Neural crest cell (in vitro differentiated cells): ENCODE measurements at regions not wholly inside any gene's neighbourhood (a gene's known extent, or its start where the extent isn't known, plus 50 kb on each side); places are given as distances from the start of the nearest gene placed in this dataset.
A peak's percentile ranks its signal among the peaks of the same experiment; 100 is the strongest.

Source experiments
- DNase-seq: peaks from one replicate; pipeline ENCODE4 v3.0.0; 2021; ENCODE audit warnings: low read depth, mixed read lengths, low spot score
- H3K27ac Mint-ChIP-seq: one replicate; pipeline ENCODE4 v1.8.0; 2021; ENCODE audit warnings: mild to moderate bottlenecking, mixed read lengths; ENCODE audit not compliant: unreplicated experiment
- H3K27me3 Mint-ChIP-seq: 2 replicates; pipeline ENCODE4 v1.8.0; 2021; ENCODE audit warnings: low read depth, mild to moderate bottlenecking, mixed read lengths
- H3K36me3 Mint-ChIP-seq: 2 replicates; pipeline ENCODE4 v1.8.0; 2021; ENCODE audit warnings: low read depth, mild to moderate bottlenecking, mixed read lengths
- H3K4me1 Mint-ChIP-seq: 2 replicates; pipeline ENCODE4 v1.8.0; 2021; ENCODE audit warnings: mixed read lengths
- H3K4me3 Mint-ChIP-seq: one replicate; pipeline ENCODE4 v1.8.0; 2021; ENCODE audit warnings: mild to moderate bottlenecking, mixed read lengths
- H3K9me3 Mint-ChIP-seq: 2 replicates; pipeline ENCODE4 v1.8.0; 2021; ENCODE audit warnings: mixed read lengths
- TF ChIP-seq, protein P1 (sequence below): fragments of 200-600 bp; sonication (generic); conservative IDR thresholded peaks from 2 replicates; pipeline ENCODE4 v1.5.0; 2021; ENCODE audit warnings: antibody characterized with exemption, mild to moderate bottlenecking

DNA sequence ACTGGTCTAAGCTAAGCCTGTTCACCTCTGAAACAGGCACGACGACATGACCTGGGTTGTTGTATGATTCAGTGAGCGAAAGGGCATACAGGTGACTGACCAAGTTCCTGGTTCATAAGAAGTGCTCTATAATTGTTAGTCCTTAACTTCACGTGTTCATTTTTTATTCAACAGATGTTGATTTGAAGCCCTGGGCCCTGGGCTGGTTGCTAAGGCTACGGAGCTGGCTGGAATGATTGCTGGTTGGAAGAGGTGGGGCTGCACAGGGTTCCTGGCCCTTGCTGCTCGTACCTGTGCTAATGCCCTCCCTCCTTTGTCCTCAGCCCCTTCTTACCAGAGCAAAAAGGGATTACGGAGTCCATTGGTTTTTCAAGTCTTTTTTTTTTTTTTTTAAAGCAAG, 111.3 kb upstream of the CSF3R start:
- Mint-ChIP-seq H3K36me3 (no peaks in the 10 kb centered on the region), H3K27me3 (peaks cover 26% of the 10 kb centered on the region), H3K9me3 (no peaks in the 10 kb centered on the region), H3K4me3 (no peak overlapping the region), H3K4me1 (peaks cover 23% of the 10 kb centered on the region), H3K27ac (no peak overlapping the region)
- DNase-seq = no peak
- TF ChIP-seq, protein P1, sequence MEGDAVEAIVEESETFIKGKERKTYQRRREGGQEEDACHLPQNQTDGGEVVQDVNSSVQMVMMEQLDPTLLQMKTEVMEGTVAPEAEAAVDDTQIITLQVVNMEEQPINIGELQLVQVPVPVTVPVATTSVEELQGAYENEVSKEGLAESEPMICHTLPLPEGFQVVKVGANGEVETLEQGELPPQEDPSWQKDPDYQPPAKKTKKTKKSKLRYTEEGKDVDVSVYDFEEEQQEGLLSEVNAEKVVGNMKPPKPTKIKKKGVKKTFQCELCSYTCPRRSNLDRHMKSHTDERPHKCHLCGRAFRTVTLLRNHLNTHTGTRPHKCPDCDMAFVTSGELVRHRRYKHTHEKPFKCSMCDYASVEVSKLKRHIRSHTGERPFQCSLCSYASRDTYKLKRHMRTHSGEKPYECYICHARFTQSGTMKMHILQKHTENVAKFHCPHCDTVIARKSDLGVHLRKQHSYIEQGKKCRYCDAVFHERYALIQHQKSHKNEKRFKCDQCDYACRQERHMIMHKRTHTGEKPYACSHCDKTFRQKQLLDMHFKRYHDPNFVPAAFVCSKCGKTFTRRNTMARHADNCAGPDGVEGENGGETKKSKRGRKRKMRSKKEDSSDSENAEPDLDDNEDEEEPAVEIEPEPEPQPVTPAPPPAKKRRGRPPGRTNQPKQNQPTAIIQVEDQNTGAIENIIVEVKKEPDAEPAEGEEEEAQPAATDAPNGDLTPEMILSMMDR = no peak

DNA sequence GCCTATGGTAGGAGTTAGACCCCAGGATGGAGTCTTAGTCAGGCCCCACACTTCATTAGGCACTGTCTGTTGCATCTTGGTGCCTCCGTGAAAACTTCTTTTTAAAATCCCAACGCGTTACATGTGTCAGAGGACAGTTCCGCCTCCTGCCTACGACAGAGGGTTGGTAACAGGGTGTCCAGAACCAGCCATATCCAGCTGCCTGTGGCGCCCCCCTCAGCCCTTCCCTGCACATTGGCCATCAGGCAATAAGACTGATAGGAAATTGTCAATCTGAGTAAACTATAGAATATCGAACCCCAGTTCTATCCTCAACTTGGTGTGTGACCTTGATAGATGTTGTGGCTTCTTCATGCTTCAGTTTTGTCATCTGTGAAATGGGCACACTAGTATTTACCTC, 108.6 kb upstream of the CSF3R start:
- Mint-ChIP-seq H3K27ac (peak overlapping the region; percentile 57), H3K4me3 (no peak overlapping the region), H3K36me3 (no peaks in the 10 kb centered on the region), H3K4me1 (peaks cover 38% of the 10 kb centered on the region), H3K9me3 (no peaks in the 10 kb centered on the region), H3K27me3 (peaks cover 10% of the 10 kb centered on the region)
- DNase-seq = no peak
- TF ChIP-seq, protein P1 = no peak

DNA sequence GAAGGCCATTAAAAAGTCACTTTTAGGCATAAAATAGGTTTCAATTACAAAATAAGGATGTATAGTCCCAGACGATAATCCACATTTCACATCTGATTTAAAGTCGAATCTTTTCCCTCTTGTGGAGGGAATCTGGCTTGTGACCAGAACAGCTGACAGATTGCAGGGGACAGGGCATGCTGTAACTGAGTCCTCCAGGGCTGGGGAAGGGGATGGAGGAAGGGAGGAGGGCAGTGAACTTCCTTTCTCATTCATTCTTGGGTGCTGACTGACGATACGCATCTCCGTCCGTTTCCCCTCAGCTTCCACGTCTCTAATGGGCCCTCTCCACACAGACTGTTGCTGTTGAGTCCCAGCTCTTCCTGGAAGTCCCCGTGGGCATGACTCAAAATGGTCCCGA, 108.1 kb upstream of the CSF3R start:
- no peaks in the 10 kb centered on the region for H3K36me3 Mint-ChIP-seq
- H3K27ac Mint-ChIP-seq = no peak overlapping the region
- H3K27me3 Mint-ChIP-seq = peaks cover 11% of the 10 kb centered on the region
- TF ChIP-seq, protein P1 = no peak
- no peaks in the 10 kb centered on the region for H3K9me3 Mint-ChIP-seq
- H3K4me1 Mint-ChIP-seq = peaks cover 43% of the 10 kb centered on the region
- no peak overlapping the region for H3K4me3 Mint-ChIP-seq
- DNase-seq = no peak

DNA sequence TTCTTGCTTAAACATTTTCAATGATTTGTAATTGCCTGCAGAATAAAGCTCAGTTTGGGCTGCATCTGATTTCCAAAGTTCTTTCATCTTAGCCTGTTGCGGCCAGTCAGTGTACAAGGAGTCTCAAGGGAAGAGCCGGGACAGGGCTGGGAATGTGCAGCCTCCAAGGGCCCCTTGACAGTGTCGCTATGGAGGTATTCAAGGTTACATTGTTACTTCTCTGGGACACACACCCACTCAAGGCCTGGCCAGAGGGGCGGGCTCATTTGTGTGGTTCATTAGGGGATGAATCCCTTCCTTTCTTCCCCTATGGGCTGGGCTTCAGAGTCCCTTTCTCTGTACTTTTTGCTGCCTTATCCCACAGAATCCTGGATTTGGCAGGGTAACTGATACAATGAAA, 107.6 kb upstream of the CSF3R start:
- TF ChIP-seq, protein P1 = no peak
- H3K4me1 Mint-ChIP-seq = peaks cover 48% of the 10 kb centered on the region
- no peaks in the 10 kb centered on the region for H3K9me3 Mint-ChIP-seq
- no peak for DNase-seq
- no peaks in the 10 kb centered on the region for H3K36me3 Mint-ChIP-seq
- H3K27ac Mint-ChIP-seq = no peak overlapping the region
- no peak overlapping the region for H3K4me3 Mint-ChIP-seq
- H3K27me3 Mint-ChIP-seq = peaks cover 8% of the 10 kb centered on the region

DNA sequence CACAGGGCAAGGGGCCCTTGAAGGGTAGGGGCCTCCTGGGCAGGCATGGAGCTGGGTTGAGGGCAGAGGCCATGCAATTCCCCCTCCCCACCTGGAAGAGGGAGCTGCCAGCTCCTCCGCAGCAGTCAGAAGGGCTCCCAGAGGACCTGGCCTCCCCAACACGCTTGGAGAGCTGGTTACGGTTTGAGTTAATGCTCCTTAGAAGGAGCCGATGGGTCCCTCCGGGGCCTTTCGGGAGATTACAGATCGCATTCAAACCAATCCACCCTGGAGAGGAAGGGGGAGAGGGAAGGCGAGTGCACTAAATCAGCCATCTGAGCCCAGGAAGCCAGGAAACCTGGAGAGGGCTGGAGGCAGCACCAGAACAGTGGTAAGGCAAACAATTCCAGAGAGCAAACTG, 106.3 kb upstream of the CSF3R start:
- no peak overlapping the region for H3K4me3 Mint-ChIP-seq
- H3K36me3 Mint-ChIP-seq = no peaks in the 10 kb centered on the region
- H3K9me3 Mint-ChIP-seq = no peaks in the 10 kb centered on the region
- TF ChIP-seq, protein P1 = no peak
- peaks cover 4% of the 10 kb centered on the region for H3K27me3 Mint-ChIP-seq
- H3K4me1 Mint-ChIP-seq = peaks cover 57% of the 10 kb centered on the region
- no peak for DNase-seq
- no peak overlapping the region for H3K27ac Mint-ChIP-seq
